DMS153 treated with DMSO at 0.1 percent for 48 hours (cell line): ENCODE measurements at regions not wholly inside any gene's neighbourhood (a gene's known extent, or its start where the extent isn't known, plus 50 kb on each side); places are given as distances from the start of the nearest gene placed in this dataset.
"Not testable (repeated sequence)": the region's sequence is repeated elsewhere in the genome, so short reads cannot be mapped to it uniquely, and the experiment has no call there.

ENCODE experiments used
- DNase-seq: peaks from one replicate; lab custom pipeline; 2025; ENCODE audit not compliant: unreplicated experiment; lab: John Stamatoyannopoulos, UW

GRCh38 chr4:134539729-134540231 lies 338.2 kb upstream of the PABPC4L start:
- DNase-seq = no peak

DNA sequence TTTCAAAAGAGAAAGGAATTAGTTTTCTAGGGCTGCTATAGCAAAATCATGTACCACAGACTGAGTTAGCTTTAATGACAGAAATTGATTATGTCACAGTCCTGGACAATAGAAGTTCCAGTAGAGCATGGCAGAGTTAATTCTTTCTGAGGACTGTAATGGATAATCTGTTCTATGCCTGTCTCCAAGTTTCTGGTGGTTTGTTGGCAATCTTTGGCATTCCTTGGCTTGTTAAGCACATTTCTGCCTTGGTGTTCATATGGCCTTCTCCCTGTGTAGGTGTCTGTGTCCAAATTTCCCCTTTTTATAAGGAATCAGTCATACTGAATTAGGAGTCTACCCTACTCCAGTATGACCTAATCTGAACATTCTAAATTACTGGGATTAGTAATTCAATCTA lies 336.1 kb upstream of the PABPC4L start:
- no peak for DNase-seq

DNA sequence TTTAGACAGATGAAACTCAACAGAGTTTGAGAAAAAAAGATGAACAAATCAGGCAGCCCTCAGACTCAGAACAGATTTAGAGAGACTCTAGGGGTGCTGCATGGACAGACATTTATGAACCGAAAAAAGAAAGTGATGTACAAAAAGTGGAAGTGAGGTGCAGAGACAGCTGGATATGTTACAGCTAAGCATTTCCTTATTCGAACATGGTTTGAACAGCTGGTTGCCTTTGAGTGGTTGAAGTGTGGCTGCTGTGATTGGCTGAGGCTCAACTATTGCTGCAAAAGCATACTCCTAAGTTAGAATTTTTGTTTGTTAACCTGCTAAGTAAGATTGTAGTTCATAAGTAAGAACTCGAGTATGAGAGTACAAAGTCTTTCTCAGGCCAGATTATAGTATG lies 331.5 kb upstream of the PABPC4L start:
- no peak for DNase-seq

- DNase-seq = no peak
Observed at GRCh38 chr4:134531013-134531412, 329.4 kb upstream of the PABPC4L start.

DNA sequence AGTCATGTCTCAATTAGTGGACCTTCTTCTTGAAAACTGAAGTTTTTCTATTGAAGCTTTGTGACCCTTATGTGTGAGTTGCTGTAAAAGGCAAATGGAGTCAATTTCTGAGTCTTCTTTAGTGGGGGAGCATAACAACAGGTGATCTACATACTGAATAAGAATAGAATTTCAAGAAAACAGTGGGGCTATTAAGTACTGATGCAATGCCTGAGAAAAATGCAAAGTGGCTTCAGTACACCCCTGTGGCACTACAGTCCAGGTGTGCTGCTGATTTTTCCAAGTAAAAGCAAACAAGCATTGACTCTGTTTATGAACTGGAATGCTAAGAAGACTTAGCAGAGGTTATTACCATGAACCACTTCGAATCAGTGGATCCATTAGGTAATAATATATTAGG lies 328.0 kb upstream of the PABPC4L start:
- DNase-seq = no peak

DNA sequence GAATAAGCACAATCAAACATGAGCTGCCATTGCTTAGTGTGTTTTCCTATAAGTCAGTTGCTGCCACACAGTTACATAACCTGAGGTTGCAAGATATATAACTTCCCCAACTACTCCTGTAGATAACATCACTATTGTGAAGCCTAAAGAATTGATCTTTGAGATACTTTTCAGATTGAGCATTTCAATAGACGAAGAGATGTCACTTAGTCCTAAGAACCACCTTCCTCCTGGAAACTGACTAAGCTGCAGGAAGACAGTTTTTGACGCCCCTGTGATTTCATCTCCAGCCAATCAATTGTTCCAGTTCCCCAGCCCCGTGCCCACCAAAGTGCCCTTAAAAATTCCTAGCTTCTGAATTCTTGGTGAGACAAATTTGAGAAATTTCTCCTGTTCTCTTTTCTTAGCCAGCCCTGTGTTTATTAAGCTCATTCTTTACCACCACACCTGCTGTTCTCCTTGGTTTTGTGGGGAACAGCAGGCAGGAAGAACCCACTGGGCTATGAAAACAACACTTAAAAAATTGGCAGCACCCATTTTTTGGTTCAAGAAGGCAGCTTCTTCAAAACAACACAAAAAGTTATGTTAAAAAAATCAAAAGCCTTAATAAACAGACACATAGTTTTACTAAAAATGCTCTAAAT lies 317.1 kb upstream of the PABPC4L start:
- DNase-seq = no peak

GRCh38 chr4:134510544-134510943 lies 309.0 kb upstream of the PABPC4L start:
- no peak for DNase-seq

DNA sequence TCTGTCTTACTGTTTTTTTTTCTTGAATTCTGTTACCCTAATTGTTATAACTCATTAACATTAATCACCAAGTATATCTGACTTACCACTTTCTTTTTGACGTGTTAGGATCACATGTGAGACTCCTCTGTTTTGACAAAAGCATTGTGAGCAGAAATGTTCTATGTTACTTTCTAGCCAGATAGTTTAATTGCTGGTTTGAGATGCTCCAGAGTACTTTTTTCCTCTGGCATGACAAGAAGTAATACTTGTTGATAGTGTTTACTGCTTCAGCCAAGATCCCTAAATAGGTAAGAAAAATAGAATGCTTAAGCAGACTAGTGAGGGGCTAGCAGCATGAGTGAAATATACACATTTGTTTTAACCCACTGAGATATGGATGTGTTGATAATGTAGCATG lies 303.9 kb upstream of the PABPC4L start:
- DNase-seq = no peak

DNA sequence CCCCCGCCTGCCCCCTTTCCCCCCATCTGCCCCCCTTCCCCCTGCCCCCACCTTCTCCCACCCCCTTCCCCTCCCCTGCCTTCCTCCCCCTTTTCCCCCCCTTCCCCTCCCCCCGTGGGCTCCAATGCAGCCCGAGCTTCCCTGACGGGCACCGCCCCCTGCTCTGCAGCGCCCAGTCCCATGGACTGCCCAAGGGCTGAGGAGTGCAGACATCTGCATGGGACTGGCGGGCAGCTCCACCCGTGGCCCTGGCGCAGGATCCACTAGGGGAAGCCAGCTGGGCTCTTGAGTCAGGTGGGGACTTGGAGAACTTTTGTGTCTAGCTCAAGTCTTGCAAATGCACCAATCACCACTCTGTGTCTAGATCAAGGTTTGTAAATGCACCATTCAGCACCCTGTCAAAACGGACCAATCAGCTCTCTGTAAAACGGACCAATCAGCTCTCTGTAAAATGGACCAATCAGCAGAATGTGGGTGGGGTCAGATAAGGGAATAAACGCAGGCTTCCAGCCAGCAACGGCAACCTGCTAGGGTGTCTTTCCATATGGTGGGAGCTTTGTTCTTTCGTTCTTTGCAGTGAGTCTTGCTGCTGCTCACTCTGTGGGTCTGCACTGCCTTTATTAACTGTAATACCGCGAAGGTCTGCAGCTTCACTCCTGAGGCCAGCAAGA lies 300.5 kb upstream of the PABPC4L start:
- no peak for DNase-seq

DNA sequence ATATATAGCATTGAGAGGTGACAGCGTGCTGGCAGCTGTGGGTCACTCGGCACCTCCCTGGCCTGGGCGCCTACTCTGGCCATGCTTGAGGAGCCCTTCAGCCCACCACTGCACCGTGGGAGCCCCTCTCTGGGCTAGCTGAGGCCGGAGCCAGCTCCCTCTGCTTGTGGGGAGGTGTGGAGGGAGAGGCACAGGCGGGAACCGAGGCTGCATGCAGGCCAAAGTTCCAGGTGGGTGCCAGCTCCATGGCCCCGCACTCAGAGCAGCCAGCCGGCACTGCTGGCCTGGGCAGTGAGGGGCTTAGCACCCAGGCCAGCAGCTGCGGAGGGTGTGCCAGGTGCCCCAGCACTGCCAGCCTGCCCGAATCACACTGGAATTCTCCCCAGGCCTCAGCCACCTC lies 299.9 kb upstream of the PABPC4L start:
- DNase-seq = not testable (repeated sequence)

DNA sequence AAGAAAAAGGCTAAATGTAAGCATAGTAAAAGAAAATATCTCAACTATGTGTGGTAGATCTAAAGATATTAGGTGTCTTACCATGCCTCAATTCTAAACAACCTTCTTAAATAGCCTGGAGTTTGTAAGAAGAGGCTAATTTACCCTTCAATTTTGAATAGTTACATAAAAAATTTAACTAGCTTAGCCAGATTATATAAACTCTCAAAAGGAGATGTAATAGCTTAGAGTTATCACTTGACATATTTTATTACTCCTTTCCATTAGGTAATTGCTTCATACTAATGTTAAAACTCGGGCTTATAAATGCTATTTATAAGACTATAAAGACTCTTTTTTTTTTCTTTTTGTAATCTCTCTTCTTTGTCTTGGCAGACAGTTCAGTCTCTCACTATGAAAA lies 297.5 kb upstream of the PABPC4L start:
- no peak for DNase-seq

DNA sequence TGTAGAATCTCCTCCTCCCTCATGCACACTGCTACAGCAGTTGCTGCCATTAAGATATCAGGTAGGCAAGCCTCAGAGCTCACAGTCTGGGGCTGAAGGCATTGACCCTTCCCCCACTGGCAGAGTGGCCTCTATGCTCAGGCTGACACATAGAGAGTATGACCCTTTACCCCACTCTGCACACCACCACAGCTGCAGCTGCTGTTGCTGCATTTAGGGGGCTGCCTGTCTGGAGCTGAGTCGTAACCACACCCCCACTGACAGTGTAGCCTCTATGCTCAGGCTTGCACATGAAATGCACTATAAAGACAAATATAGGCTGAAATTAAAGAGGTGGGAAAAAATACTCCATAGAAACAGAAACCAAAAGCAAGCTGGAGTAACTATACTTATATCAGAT lies 289.3 kb upstream of the PABPC4L start:
- no peak for DNase-seq

DNA sequence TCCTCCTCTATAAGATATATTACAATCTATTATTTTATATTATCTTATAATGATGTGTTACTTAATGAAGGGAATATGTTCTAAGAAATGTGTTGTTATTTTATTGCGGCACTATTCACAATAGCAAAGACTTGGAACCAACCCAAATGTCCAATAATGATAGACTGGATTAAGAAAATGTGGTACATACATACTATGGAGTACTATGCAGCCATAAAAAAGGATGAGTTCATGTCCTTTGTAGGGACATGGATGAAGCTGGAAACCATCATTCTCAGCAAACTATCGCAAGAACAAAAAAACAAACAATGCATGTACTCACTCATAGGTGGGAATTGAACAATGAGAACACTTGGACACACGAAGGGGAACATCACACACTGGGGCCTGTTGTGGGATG lies 281.9 kb upstream of the PABPC4L start:
- DNase-seq = not testable (repeated sequence)

GRCh38 chr4:134471569-134471968 lies 270.0 kb upstream of the PABPC4L start:
- no peak for DNase-seq

DNA sequence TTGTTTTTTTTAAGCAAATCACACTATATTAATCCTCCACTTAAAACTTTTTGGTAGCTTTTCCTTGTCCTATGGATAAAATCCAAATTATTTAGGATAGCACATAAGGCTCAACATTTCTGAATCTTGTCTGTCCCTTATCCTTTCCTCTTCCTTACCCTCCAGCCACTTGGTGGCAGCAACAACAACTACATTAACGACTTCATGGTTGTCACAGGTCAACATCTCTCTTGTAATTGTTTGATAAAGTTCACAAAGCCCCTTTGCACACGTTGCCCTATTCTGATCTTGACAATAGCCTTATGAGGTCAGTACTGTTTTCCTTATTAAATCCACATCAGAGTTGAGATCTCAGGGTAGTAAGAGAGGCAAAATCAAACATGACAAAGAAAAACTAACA lies 269.0 kb upstream of the PABPC4L start:
- no peak for DNase-seq

GRCh38 chr4:134465417-134465816 lies 263.8 kb upstream of the PABPC4L start:
- no peak for DNase-seq

DNA sequence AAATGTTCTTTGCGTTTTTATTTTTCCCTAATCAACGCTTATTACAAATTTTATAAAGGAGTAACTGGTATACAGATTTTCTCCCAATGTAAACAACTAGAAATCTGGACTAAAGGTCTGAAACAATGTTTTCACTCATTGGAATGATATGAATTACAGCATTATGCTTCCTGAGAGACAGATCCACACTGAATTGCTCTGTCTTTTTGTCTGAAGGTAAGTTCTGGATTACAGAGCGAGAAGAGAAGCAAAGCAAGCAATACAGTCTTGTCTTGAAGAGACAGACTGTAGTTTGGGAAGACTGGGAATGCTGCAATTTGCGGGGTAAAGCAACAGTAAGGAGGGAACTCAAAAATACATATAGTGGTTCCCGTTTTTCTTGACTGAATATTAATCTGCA lies 262.2 kb upstream of the PABPC4L start:
- no peak for DNase-seq

GRCh38 chr4:134426821-134427220 lies 225.2 kb upstream of the PABPC4L start:
- DNase-seq = no peak

GRCh38 chr4:134425756-134426155 lies 224.2 kb upstream of the PABPC4L start:
- DNase-seq = no peak

DNA sequence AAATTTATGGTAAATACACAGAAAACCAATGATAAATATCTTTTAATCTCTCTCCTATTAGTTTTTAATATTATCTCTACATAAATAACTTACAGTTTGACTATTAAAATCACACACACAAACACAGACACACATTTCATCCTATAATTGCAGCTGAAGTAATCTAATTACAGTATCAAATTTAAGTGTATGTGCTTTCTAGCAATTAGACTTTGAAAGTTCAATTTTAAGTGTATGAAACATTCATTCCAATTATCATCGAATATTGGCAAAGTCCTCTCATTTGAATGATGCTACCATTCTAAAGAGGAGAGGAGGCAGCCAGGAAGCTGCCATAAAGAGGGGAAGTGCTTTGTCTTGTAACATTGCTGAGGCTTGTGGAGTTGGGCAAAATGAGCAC lies 221.2 kb upstream of the PABPC4L start:
- no peak for DNase-seq

DNA sequence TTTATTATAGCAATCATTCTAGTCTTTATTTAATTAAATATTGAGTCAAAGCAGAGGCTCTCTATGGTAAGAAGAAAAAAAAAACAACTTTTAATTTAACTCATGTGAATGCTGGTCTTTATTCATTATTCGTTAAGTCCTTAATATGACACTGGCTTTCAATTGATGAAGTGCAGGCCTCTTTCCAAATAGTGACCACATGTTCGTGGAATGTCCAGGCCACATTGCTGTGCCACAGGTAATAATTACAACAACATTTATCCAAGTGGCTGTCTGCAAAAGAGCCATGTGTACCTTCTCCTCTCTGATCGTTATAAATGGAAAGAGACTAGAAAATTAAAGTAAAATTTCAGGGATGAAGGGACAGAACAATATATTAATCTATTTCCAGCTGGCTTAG lies 220.1 kb upstream of the PABPC4L start:
- no peak for DNase-seq

GRCh38 chr4:134408897-134409296 lies 207.3 kb upstream of the PABPC4L start:
- no peak for DNase-seq

DNA sequence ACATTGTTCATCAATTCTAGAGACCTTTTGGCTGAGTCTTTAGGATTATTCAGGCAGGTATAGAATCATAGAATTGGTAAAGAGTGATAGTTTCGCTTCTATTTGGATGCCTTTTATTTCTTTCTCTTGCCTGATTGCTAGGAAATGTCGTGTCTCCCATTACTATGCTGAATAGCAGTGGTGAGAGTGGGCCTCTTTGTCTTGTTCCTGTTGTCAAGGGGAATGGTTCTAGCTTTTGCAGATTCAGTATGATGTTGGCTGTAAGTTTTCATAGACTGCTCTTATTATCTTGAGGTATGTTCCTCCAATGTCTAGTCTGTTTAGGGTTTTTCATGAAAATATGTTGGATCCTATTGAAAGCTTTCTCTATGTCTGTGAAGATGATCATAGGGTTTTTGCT lies 200.2 kb upstream of the PABPC4L start:
- DNase-seq = no peak
